GM12874 (cell line): ENCODE measurements at regions not wholly inside any gene's neighbourhood (a gene's known extent, or its start where the extent isn't known, plus 50 kb on each side); places are given as distances from the start of the nearest gene placed in this dataset.

ENCODE experiments used
- CTCF ChIP-seq: IDR thresholded peaks from 2 replicates; pipeline ENCODE4 v1.5.1; 2011; ENCODE audit warnings: low read depth, mild to moderate bottlenecking, control low read depth, low read length, moderate library complexity; ENCODE audit not compliant: insufficient read depth

- no peak for TF ChIP-seq CTCF
These were observed 262.6 kb upstream of the CXCL12 start for GRCh38 chr10:44647473-44647872.

DNA sequence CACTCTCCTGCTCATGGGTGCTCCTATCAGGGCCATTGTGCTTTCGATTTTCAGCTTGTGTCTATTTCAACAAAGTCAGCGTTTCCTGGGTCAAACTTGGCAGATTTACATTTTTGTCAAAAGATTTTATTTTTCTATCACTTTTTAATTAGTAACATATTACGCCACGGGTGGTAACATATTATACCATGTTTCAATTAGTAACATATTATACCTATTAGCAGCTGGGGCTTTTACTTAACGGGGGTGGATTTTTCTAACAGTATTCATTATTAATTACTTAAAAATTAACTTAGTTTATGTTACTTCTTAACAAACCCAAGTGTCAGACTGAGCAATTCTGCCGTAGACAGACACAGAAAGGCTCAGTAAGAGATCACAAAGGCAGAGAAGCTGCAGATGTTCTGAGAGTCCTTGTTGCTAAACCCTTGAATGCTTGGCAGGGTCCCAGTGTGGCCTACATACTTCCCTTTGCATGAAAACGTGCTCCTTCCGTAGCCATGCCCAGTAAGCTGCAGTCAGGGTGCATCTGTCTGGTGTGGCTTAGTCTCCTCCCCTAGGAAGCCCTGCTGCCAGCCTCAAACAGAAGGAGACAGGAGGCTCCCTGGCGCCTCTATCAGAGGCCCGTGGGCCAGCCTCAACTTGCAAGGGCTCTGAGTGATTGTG lies 263.1 kb upstream of the CXCL12 start:
- TF ChIP-seq CTCF, result no peak

DNA sequence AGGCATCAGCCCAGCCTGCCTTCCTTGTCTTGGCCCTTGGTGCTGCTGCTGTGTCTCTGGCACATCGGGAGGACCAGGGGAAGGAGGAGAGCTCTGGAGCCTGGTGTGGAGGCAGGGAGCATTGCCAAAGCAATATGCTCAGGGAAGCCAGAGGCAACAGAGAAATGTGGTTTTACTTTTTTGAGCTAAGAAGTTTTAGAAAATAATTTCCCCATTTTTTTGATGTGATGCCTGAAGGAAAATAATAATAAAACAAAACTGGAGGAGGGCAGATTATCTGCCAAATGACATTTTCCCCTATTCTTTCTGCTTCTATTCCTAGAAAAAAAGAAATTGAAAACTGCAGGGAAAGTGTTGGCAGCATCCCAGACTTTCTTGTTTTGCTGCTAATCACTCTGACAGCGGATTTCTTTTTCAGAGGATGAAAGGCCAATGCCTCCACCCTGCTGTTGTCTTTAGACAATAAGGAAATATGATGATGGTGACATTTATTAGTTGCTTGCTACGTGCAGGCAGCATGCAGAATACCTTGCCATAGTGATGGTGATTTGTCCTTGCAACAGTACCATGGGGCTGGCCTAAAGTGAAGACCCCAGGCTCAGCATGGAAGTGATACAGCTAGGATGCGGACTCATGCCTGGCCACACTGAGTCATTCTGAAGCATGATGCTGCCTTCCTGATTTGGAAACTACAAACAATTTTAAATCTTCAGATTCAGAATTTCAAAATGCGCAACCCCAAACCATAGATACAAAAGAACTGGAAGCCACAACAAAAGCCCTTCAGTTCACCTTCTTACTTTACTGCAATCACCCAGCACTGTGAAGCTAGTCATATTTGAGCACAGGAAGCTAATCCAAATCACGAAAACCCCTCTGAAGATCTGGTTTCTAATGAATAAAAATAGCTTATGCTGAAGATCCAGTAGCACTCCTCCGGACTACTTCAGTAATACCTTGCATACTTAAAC lies 260.2 kb upstream of the TMEM72 start:
- TF ChIP-seq CTCF, result no peak

- TF ChIP-seq CTCF, result no peak
These were observed 259.3 kb upstream of the TMEM72 start for GRCh38 chr10:44651834-44652233.

GRCh38 chr10:44659320-44659719 lies 251.8 kb upstream of the TMEM72 start:
- no peak for TF ChIP-seq CTCF

GRCh38 chr10:44660271-44660670 lies 250.9 kb upstream of the TMEM72 start:
- TF ChIP-seq CTCF, result no peak

DNA sequence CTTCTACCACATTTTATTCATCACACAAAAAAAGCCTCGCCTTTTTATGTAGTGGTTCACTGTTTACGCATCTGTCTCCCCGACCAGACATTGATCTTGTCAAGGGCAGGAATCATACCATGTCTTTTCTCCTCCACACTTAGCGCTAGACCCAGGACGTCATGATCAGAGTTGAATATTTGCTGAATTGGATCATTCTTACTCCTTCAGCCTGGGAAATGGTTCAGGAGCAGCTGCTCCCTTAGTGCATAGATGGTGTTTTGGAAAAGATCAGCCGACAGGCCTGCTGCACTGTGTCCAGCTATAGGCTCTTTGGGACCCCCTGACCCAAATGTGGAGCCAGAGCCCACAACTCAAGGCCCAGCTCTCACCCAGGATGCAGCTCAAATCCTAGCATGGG lies 249.1 kb upstream of the TMEM72 start:
- no peak for TF ChIP-seq CTCF
